HG02973 (cell line): ENCODE measurements at regions not wholly inside any gene's neighbourhood (a gene's known extent, or its start where the extent isn't known, plus 50 kb on each side); places are given as distances from the start of the nearest gene placed in this dataset.
A peak's percentile ranks its signal among the peaks of the same experiment; 100 is the strongest.

Source experiments
- ATAC-seq: cut with Tn5 transposase; IDR thresholded peaks from one replicate; pipeline ENCODE4 v1.9.1; 2021; ENCODE audit warnings: moderate library complexity; ENCODE audit not compliant: unreplicated experiment

DNA sequence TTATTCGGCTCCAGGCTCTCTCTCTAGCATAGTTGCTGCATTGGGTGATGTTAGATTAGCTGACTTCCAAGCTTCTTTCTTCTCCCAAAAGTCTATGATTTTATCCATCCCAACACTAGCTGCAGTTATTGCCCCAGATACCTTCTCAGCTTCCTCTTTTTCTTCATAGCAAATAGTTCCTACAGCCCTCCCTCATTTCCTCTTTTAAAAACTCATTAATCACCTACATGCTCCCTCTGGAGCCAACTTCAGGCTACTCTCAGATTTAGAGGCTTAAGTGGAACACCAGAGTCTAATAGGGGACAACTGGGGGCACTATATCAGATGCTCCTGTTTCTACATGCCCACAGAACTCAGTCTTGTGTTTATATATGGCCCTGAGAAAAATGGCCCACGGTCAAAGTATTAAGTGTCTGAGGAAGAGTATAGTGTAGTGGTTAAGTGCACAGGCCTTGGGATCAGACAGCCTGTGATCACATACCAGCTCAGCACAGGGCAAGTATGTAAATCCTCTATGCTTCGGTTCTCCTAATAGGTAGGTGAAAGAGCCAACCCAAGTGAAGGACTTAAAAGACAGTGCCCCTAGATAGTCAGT, 241.9 kb upstream of the SLC14A2 start:
- ATAC-seq = no peak

DNA sequence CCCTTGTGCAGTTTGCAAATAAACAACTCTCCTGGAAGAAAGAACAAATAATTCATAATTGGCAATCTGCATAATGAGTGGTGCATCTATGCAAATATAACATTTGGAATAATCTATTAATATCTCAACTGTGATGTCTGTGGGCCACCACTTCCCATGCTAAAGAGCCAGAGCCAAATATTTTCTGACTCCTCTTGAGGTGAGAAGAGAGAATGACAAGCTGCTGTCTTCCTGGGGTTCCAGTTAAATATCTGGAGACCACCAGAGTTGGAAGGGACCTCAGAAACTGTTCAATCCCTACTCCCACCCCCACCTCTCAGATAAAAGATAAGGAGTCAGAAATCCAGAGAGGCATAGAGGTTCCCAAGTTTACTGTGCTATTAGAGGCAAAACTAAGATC, 241.0 kb upstream of the SLC14A2 start:
- no peak for ATAC-seq

DNA sequence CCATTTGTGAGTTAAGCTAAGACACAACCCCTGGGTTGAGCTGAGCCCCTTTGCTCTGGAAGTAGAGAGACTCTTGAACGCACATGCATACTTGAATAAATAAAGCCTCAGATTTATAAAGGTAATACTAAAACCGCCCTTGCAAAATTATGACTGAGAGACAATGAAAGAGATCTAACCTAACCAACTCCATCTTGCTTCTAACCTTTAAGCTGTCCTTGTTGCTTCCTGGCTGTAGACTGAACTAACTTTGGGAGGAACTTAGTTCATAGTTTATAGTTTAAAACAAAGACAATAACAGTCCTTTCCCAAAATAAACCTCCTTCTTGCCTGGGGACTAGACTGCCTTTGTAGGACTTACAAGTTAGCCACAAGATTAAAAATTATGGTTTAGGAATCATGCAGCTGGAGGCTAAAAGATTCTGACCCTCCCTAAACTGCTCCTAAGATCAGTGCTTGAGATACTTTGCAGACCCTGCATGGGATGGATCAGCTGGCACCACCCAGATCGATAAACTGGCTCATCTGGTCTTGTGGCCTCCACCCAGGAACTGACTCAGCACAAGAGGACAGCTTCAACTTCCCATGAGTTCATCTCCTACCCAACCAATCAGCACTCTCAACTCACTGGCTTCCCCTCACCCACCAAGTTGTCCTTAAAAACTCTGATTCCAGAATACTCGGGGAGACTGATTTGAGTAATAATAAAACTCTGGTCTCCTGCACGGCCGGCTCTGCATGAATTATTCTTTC, 240.2 kb upstream of the SLC14A2 start:
- no peak for ATAC-seq

DNA sequence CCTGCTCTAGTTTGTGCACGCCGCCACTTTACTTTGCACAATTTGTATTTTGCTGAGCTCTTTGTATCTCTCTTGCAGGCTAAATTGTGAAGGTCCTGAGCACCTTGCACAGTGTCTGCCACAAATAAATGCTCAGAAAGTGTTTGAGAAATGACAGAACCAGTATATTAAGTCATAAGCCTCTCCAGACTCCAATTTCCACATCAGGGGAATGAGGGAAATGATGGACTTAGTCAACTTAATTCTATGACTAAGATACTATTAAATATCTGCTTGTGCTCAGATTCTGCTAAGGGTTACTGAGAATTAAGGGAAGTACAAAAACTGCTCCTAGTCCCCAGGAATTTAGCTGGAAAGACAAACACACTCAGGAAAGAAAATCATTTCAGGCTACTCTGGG, 239.1 kb upstream of the SLC14A2 start:
- ATAC-seq = no peak

DNA sequence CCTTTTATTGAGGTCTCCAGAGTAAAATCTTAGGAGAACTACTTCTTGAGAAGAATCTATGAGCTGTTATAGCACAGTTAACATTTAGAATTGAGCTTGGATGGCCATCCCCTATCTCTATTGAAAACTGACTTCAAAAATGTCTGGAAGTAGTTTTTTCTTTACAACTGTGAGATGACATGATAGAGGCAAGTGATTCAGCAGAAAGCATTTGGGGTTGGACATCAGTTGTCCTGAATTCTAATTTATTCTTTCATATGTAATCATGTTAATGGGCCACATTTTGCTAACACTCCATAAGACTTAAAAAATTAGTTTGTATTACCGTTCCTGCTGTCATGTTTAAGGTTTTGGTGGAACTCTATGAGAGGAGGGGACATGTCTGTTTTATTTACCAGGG, 237.0 kb upstream of the SLC14A2 start:
- ATAC-seq = no peak

DNA sequence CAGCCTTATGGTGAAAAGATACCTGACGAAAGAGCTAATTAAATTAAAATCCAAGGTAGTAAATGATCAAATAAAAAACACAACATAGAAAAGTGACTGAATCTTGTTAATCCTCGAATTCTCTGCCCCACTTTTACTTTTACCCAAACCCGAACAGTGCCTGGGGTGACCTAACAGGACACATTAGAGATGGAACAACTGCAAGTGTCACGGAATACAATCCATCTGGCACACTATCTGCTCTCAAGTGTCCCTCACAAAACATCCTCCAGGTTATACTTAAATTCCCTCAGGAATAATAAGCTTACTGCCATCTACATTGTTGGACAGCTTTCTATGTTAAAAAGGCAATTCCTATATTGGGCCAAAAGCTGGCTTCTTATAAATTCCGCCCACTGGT, 236.3 kb upstream of the SLC14A2 start:
- ATAC-seq = no peak

DNA sequence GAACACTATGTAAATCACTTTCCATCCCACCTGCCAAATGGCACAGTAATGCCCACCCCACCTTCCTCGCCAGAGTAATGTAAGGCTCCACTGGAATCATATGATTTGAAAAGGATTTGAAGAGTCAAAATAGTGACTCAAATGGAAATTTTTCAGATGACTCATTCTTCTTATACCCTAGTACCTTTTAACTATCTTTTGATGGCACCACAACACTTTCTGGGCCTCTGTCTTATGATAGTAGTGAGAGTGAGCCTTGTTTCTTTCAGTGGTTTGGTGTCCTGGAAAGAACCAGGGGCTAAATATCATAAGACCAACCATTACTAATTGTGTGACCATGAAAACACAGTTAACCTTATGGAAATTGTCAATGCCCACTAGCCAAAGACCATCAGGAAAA, 235.4 kb upstream of the SLC14A2 start:
- peak; percentile 72 for ATAC-seq

DNA sequence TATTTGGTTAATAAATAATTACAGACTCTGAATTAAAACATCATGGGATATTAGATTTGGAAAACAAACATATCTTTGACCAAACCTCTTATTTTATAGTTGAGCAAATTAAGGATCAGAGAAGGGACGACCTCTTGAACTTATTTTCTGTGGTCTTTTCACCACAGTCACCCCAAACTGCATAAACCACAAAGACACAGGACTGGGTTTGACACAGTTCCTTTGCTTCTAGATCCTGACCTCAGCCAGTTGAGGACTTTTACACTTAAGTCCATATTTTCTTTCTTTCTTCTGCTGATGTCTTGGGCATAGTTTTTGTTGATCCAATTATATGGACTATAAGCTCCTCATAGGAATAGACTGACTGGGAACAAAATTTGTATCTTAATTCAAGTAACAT, 234.0 kb upstream of the SLC14A2 start:
- no peak for ATAC-seq

DNA sequence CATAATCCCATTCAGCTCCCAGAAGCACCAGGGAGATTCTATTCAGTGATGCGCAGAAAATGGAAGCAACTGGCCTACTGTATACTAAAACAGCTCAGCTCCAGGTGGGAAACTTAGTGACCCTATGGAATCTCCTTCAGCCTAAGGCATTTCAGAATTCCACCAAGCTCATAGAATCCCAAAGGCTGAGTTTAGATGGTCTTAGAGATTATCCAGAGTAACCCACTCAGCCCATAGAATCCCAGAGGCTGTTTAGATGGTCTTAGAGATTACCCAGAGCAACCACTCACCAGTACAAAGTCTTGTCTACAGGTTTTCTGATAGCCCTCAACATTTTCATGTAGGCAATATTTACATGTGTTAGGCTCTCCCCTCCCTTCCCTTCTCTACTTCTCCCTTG, 232.0 kb upstream of the SLC14A2 start:
- ATAC-seq = no peak

DNA sequence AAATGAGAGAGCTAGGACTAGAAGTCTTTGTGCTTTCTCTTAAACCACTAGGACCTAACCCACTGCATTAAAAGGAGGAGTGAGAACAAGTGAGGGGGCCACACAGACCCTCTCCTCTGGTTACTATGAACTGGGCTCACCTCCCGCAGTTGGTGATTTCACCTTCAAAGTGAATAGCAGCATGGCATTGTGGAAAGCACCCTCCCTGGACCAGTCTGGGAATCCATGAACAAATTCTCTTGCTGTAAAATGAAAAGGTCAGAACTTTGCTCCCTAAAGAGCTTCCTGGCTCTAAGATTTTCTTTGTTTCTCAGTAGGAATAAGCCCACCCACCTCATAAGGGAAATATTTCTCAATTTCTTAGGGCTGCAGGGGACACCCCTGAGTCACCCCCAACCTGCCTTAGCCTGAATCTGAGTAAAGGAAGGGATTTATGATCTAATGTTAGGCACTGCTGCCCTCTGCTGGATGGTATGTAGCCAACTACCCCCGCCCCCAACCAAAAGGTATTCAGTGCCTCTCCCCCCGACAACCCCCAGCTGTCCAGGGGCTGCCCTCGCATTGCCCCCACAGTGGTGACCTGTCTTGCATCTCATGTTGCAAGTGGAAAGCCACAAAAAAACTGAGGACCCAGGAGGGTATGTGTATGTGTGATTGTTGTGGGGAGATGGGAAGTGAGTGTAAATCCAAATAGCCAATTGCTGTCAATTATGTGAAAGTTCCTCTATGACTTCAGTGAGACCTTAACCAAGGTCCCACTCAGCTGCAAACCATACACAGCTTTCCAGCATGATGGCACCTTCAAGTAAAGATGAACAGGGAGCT, 230.9 kb upstream of the SLC14A2 start:
- ATAC-seq = no peak

DNA sequence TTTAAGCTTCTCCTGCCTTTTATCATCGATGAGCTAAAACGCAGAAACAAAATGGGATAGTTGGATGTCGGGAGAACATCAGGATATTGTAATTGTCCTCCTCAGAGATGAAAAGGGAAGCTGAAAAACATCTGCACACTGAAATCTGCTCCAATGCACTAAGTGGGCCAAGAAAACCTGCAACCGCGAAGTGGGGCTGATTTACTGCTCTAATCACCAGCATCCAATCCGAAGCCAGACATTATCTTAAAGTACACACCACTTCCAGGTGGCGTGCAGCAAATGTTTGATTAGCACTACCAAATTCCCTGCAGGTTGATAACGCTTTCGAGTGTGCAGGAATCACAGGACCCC, 230.3 kb upstream of the SLC14A2 start:
- no peak for ATAC-seq

DNA sequence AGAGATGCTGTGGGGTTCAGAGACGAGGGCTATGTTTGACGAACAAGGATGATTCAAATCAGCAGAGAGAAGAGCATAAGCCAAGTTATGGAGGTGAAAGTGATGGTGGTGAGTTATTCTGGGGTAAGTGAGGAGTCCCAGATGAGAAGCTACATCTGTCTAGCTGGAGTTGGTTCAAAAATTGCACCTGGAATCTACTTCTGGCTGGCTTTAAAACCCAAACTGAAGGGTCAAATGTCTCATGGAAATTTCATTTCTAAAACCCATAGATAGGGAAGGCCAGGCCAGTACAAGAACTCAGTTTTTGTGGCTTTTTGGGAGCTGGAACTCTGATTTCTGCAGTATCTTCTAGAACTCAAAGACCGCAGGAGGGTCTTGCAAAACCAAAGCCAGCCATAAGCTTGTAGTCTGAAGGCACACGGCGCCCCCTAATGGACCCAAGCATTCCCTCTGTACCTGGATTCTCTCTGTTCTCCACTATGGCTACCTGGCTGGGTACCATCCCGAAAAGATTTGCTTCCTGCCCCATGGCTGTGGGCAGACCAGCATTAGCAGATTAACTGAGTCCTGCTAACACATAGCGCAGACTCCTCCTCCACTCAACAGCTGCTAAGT, 229.1 kb upstream of the SLC14A2 start:
- ATAC-seq = no peak

DNA sequence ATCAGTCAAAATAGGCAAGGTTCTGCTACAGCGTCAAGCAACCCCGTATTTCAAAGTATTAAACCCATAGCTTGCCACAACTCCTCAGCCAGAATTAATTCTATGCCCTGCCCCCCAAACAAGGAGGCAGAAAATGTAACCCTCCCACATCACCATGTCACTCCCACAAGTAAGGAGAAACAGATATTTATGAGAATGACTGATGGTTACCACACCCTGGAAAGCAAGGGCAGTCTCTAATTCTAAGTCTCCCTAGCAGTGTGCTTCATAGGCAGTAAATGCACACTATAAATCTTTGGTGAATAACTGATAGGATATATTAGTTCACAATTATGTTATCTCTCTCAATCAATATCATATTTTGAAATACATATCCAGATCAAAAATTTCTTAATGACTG, 228.0 kb upstream of the SLC14A2 start:
- no peak for ATAC-seq

DNA sequence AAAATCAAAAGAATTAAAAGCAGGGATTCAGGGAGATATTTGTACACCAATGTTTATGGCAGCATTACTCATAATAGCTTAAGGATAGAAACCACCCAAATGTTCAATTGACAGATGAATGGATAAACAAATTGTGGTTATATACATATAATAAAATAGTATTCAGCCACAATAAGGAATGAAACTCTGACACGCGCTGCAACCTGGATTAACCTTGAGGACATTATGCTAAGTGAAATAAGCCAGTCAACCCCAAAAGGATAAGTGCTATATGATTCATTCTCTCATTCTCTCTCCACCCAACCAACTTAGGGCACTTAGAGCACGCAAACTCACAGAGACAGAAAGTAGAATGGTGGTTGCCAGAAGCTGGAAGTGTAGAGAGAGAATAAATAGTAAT, 216.8 kb upstream of the SLC14A2 start:
- no peak for ATAC-seq

DNA sequence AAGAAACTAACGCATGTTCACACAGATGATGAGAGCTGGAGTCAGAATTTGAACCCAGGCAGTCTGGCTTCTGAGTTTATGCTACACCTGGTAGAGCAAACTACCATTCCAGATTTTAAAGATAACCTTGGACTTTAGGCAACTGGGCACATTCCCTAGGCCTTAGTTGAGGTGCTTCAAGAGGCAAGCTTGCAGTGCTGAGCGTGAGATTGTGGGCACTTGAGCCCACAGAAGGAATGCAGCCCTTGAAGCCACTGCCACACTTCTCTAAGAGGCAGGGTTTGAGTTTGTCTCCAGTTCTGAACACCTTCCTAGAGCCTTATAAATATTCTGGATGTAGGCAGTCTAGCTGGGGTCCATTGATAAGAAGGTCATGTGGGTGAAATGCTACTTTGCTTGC, 216.1 kb upstream of the SLC14A2 start:
- ATAC-seq = no peak

DNA sequence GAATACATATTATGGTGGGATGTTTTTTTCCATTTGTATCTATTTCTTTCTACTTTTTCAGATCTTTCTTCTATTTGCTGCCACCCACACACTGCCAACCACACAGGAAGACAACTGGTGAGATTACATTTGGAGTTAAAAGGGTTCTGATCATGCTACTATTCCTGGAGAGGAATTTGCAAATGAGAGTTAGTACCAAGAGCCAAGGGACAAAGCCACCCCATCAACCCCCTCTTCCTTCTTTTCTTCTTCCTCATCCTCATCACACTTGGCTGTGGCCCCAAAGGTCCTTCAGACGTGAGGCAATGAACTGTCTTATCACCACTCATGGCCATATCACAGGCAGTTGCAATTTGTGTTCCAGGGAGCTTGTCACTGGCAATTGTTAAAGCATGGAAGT, 215.6 kb upstream of the SLC14A2 start:
- no peak for ATAC-seq

DNA sequence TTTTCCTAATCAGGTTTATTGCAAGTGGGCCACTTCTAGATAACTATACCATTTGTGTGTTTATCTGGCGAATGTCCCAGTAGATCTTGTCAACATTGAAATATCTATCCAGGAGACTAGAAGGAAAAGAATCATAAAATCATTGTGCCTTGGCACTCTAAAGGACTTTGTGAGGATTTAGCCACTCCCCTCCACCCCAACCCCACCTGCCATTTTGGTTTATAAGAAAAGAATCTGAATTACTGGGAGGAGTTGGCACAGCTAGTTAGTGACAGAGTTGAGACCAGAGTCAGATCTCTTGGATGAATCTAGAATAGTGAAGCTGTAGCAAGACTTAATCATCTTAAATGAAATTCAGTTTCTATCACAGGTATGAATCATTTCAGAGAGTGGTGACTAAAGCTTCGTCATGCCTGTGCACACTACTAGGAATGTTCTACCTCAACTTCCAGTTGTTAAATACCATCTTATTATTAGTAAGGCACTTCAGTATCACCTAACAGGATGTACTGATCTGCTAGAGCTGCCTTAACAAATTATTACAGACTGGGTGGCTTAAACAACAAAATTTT, 212.7 kb upstream of the SLC14A2 start:
- no peak for ATAC-seq

DNA sequence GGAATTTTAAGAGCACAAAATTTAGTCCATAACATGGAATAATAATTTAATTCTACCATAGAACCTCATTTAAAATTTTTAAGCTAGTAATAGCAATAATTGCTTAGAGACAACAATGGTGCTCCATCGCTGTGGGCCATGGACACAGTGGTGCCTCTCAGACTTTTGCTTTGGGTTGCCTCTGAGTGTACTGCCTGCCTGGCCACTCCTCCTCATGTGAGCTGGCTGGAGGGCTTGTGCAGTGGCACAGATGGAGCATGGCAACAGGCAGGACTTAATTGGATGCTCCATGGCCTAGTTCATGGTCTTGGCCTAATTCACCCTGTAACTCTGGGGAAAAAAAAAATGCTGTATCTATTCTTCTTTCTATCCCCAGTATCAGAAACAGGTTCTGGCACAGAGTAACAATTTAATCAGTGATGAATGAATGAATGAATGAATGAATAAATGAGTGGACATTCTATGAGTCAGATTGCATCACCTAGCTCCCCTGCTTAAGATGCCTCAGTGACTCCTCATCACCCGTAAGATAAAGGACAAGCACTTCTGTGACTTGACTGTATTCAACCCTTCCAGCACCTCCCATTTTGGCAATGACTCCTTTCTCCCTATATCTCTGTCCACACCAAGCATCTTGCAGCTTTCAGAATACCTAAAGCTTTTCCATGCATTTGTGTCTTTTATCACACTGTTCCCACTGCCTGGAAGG, 211.8 kb upstream of the SLC14A2 start:
- ATAC-seq = no peak

DNA sequence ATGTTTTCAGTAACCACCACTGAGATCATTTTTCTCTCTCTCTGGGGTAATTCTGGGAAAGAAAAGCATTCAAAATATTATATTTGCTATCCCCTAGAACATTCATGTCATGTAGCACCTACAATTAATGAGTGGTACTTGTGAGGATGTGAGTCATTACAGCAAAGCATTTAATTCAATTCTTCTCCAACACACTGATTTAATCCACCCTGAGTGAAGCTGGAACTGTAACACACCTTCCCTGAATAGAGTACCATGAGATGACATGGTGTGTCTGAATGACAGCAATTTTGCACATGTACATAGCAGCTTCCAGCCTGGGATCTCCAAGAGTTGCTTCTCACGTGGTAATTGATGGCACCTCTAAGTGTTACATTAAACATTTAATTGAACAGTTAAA, 207.1 kb upstream of the SLC14A2 start:
- no peak for ATAC-seq

DNA sequence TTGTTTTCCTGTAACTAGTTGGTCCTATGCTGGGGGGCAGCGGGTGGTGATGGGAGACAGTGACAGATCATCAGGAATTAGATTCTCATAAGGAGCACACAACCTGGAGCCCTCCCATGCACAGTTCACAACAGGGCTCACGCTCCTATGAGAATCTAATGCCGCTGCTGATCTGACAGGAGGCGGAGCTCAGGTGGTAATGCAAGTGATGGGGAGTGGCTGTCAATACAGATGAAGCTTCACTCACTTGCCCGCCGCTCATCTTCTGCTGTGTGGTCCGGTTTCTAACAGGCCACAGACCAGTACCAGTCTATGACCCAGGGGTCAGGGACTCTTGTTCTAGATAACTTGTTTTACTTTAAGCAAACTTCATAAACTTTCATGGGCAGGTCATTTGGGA, 205.3 kb upstream of the SLC14A2 start:
- no peak for ATAC-seq

DNA sequence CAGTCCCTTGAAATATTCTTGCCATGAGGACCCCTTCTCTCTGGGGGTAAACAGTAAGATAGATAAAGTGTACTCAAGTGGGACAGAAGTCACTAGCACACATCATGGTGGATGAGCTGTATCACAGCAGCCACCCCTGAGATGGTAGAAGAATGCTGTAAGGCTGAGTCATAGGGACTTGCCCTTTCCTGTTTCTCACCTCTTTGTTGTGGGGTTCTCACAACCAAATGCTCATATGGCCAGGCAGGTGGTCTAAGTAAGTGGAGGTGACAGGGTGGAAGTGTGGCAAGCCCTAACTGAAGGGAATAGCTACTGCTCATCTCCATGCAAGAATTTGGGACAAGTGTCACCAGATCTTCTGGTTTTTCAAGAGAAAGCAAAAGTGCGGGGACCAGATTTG, 202.7 kb upstream of the SLC14A2 start:
- ATAC-seq = no peak
